ENCODE measurements at regions not wholly inside any gene's neighbourhood (a gene's known extent, or its start where the extent isn't known, plus 50 kb on each side); places are given as distances from the start of the nearest gene placed in this dataset.

DNA sequence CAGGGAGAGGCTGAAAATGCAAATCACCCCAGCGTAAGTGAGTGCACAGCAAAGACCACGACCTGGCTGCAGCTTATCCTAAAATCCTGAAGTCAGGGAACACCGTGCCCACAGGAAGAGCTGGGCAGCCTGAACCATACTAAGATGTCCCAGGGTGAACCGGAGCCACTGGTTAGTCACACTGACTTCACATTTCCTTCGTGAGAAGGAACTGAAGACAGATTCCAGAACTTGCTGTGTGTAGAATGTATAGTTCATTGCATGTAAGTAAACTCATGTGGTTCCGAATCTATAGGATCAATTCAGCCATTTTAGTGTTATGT lies 84.6 kb upstream of the NDUFV2 start (continued):
- TF ChIP-seq ATF4 (CRISPR knock-in tag; IDR thresholded peaks at IDR 0.05): no peak
- TF ChIP-seq ZNF589 (CRISPR knock-in tag; IDR thresholded peaks at IDR 0.05; ENCODE audit: low read depth): peak; percentile 19; the same call in 1 of the 2 replicates
- TF ChIP-seq, protein P1, sequence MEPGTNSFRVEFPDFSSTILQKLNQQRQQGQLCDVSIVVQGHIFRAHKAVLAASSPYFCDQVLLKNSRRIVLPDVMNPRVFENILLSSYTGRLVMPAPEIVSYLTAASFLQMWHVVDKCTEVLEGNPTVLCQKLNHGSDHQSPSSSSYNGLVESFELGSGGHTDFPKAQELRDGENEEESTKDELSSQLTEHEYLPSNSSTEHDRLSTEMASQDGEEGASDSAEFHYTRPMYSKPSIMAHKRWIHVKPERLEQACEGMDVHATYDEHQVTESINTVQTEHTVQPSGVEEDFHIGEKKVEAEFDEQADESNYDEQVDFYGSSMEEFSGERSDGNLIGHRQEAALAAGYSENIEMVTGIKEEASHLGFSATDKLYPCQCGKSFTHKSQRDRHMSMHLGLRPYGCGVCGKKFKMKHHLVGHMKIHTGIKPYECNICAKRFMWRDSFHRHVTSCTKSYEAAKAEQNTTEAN (CRISPR knock-in tag; IDR thresholded peaks at IDR 0.05): 0 out of 2 replicates have a peak, but pooled peaks have one; percentile 64
- TF ChIP-seq, protein P2, sequence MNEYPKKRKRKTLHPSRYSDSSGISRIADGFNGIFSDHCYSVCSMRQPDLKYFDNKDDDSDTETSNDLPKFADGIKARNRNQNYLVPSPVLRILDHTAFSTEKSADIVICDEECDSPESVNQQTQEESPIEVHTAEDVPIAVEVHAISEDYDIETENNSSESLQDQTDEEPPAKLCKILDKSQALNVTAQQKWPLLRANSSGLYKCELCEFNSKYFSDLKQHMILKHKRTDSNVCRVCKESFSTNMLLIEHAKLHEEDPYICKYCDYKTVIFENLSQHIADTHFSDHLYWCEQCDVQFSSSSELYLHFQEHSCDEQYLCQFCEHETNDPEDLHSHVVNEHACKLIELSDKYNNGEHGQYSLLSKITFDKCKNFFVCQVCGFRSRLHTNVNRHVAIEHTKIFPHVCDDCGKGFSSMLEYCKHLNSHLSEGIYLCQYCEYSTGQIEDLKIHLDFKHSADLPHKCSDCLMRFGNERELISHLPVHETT (CRISPR knock-in tag; conservative IDR thresholded peaks at IDR 0.05 in 1 of 2, IDR thresholded peaks at IDR 0.05 in 1 of 2): peak in 1 of 2 experiments; percentile 69; a peak in 1 of 4 replicates
- no peak for TF ChIP-seq NCOA6 (IDR thresholded peaks at IDR 0.05)
- peak; percentile 26; the same call in 1 of the 2 replicates for TF ChIP-seq GABPA (tag; conservative IDR thresholded peaks at IDR 0.05; ENCODE audit: low read depth)
- TF ChIP-seq TEAD2 (tag; IDR thresholded peaks at IDR 0.05): peak; percentile 73
- 0 out of 2 replicates have a peak, but pooled peaks have one; percentile 13 for TF ChIP-seq ZNF668 (CRISPR knock-in tag; IDR thresholded peaks at IDR 0.05)
- TF ChIP-seq FOSL1 (tag; conservative IDR thresholded peaks at IDR 0.05): peak; percentile 34; the same call in 1 of the 2 replicates
- no peak for TF ChIP-seq ZEB2 (IDR thresholded peaks at IDR 0.05)
- TF ChIP-seq ILK (tag; IDR thresholded peaks at IDR 0.05; ENCODE audit: borderline replicate concordance, low read depth): peak; percentile 56; the same call in 1 of the 2 replicates
- TF ChIP-seq JUND (IDR thresholded peaks at IDR 0.05; ENCODE audit: borderline replicate concordance, low read depth, low read length): no peak
- TF ChIP-seq JUND (tag; IDR thresholded peaks at IDR 0.05; ENCODE audit: borderline replicate concordance, low read depth, low read length): peak; percentile 2; the same call in 1 of the 3 replicates
- TF ChIP-seq KDM5B (IDR thresholded peaks at IDR 0.05; ENCODE audit: insufficient replicate concordance, low read depth, low read length): no peak
- TF ChIP-seq NFRKB (IDR thresholded peaks at IDR 0.05; ENCODE audit: low read depth): peak; percentile 13
- no peak for TF ChIP-seq HDAC2 (IDR thresholded peaks at IDR 0.05)
- peak; percentile 56; the same call in 1 of the 2 replicates for TF ChIP-seq MECOM (CRISPR knock-in tag; IDR thresholded peaks at IDR 0.05)
- TF ChIP-seq, protein P3, sequence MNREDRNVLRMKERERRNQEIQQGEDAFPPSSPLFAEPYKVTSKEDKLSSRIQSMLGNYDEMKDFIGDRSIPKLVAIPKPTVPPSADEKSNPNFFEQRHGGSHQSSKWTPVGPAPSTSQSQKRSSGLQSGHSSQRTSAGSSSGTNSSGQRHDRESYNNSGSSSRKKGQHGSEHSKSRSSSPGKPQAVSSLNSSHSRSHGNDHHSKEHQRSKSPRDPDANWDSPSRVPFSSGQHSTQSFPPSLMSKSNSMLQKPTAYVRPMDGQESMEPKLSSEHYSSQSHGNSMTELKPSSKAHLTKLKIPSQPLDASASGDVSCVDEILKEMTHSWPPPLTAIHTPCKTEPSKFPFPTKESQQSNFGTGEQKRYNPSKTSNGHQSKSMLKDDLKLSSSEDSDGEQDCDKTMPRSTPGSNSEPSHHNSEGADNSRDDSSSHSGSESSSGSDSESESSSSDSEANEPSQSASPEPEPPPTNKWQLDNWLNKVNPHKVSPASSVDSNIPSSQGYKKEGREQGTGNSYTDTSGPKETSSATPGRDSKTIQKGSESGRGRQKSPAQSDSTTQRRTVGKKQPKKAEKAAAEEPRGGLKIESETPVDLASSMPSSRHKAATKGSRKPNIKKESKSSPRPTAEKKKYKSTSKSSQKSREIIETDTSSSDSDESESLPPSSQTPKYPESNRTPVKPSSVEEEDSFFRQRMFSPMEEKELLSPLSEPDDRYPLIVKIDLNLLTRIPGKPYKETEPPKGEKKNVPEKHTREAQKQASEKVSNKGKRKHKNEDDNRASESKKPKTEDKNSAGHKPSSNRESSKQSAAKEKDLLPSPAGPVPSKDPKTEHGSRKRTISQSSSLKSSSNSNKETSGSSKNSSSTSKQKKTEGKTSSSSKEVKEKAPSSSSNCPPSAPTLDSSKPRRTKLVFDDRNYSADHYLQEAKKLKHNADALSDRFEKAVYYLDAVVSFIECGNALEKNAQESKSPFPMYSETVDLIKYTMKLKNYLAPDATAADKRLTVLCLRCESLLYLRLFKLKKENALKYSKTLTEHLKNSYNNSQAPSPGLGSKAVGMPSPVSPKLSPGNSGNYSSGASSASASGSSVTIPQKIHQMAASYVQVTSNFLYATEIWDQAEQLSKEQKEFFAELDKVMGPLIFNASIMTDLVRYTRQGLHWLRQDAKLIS (CRISPR knock-in tag; IDR thresholded peaks at IDR 0.05): peak; percentile 82; the same call in 1 of the 2 replicates

Measured in K562 (cell line).